ENCODE measurements at regions not wholly inside any gene's neighbourhood (a gene's known extent, or its start where the extent isn't known, plus 50 kb on each side); places are given as distances from the start of the nearest gene placed in this dataset.
"Not testable (repeated sequence)": the region's sequence is repeated elsewhere in the genome, so short reads cannot be mapped to it uniquely, and the experiment has no call there.

GRCh38 chr1:166579557-166580501 is 259.4 kb upstream of the POGK start:
- no peak for DNase-seq (ENCODE audit: low spot score)
- in situ Hi-C loops (cut with HindIII; ENCODE audit: low sequenced_read_pairs): no loop called here

- no peak for DNase-seq (ENCODE audit: low spot score)
- in situ Hi-C loops (cut with HindIII; ENCODE audit: low sequenced_read_pairs): no loop called here
Measured at GRCh38 chr1:166588741-166589140, 250.5 kb upstream of the POGK start.

- in situ Hi-C loops (cut with HindIII; ENCODE audit: low sequenced_read_pairs): no loop called here
- DNase-seq (ENCODE audit: low spot score): no peak
Measured at GRCh38 chr1:166590161-166590560, 249.1 kb upstream of the POGK start.

GRCh38 chr1:166594646-166595045 is 244.6 kb upstream of the POGK start:
- DNase-seq (ENCODE audit: low spot score): no peak
- in situ Hi-C loops (cut with HindIII; ENCODE audit: low sequenced_read_pairs): no loop called here

- no peak for DNase-seq (ENCODE audit: low spot score)
- in situ Hi-C loops (cut with HindIII; ENCODE audit: low sequenced_read_pairs): no loop called here
Measured at GRCh38 chr1:166597516-166597915, 241.8 kb upstream of the POGK start.

GRCh38 chr1:166600574-166600973 is 238.7 kb upstream of the POGK start:
- in situ Hi-C loops (cut with HindIII; ENCODE audit: low sequenced_read_pairs): no loop called here
- DNase-seq (ENCODE audit: low spot score): no peak

- in situ Hi-C loops (cut with HindIII; ENCODE audit: low sequenced_read_pairs): no loop called here
- no peak for DNase-seq (ENCODE audit: low spot score)
Measured at GRCh38 chr1:166601650-166602278, 237.5 kb upstream of the POGK start.

- in situ Hi-C loops (cut with HindIII; ENCODE audit: low sequenced_read_pairs); DNase-seq (ENCODE audit: low spot score): not testable (repeated sequence)
Measured at GRCh38 chr1:166602801-166603200, 236.5 kb upstream of the POGK start.

GRCh38 chr1:166603296-166603695 is 236.0 kb upstream of the POGK start:
- DNase-seq (ENCODE audit: low spot score): no peak
- in situ Hi-C loops (cut with HindIII; ENCODE audit: low sequenced_read_pairs): no loop called here

GRCh38 chr1:166605137-166605536 is 234.1 kb upstream of the POGK start:
- DNase-seq (ENCODE audit: low spot score): no peak
- in situ Hi-C loops (cut with HindIII; ENCODE audit: low sequenced_read_pairs): no loop called here

GRCh38 chr1:166612886-166613285 is 226.4 kb upstream of the POGK start:
- in situ Hi-C loops (cut with HindIII; ENCODE audit: low sequenced_read_pairs): no loop called here
- no peak for DNase-seq (ENCODE audit: low spot score)

GRCh38 chr1:166616206-166616605 is 223.1 kb upstream of the POGK start:
- DNase-seq (ENCODE audit: low spot score): no peak
- in situ Hi-C loops (cut with HindIII; ENCODE audit: low sequenced_read_pairs): no loop called here

GRCh38 chr1:166626711-166627110 is 212.6 kb upstream of the POGK start:
- DNase-seq (ENCODE audit: low spot score): no peak
- in situ Hi-C loops (cut with HindIII; ENCODE audit: low sequenced_read_pairs): no loop called here

GRCh38 chr1:166627558-166627957 is 211.7 kb upstream of the POGK start:
- in situ Hi-C loops (cut with HindIII; ENCODE audit: low sequenced_read_pairs): no loop called here
- DNase-seq (ENCODE audit: low spot score): no peak

GRCh38 chr1:166628259-166628658 is 211.0 kb upstream of the POGK start:
- in situ Hi-C loops (cut with HindIII; ENCODE audit: low sequenced_read_pairs): no loop called here
- DNase-seq (ENCODE audit: low spot score): no peak

- in situ Hi-C loops (cut with HindIII; ENCODE audit: low sequenced_read_pairs): no loop called here
- no peak for DNase-seq (ENCODE audit: low spot score)
Measured at GRCh38 chr1:166629946-166630345, 209.3 kb upstream of the POGK start.

GRCh38 chr1:166630369-166630768 is 208.9 kb upstream of the POGK start:
- in situ Hi-C loops (cut with HindIII; ENCODE audit: low sequenced_read_pairs): no loop called here
- DNase-seq (ENCODE audit: low spot score): no peak

GRCh38 chr1:166638137-166638536 is 201.1 kb upstream of the POGK start:
- in situ Hi-C loops (cut with HindIII; ENCODE audit: low sequenced_read_pairs): no loop called here
- DNase-seq (ENCODE audit: low spot score): no peak

- in situ Hi-C loops (cut with HindIII; ENCODE audit: low sequenced_read_pairs): not testable (repeated sequence)
Measured at GRCh38 chr1:166657228-166657627, 182.0 kb upstream of the POGK start.

GRCh38 chr1:166666790-166667189 is 172.5 kb upstream of the POGK start:
- in situ Hi-C loops (cut with HindIII; ENCODE audit: low sequenced_read_pairs): not testable (repeated sequence)

More at GRCh38 chr1:166657228-166657627, 182.0 kb upstream of the POGK start:
- not testable (repeated sequence) for DNase-seq (ENCODE audit: low spot score)

More at GRCh38 chr1:166666790-166667189, 172.5 kb upstream of the POGK start:
- DNase-seq (ENCODE audit: low spot score): not testable (repeated sequence)
